ENCODE measurements at regions not wholly inside any gene's neighbourhood (a gene's known extent, or its start where the extent isn't known, plus 50 kb on each side); places are given as distances from the start of the nearest gene placed in this dataset.

GRCh38 chr13:89465366-89465765 lies 1794.2 kb downstream of the SLITRK5 start:
- no peaks in the 10 kb centered on the region for H3K4me1 ChIP-seq
- no peak for DNase-seq (ENCODE audit: low read depth in 1 of 2, low spot score in 1 of 2)
- no peaks in the 10 kb centered on the region for H3K9me3 ChIP-seq
- no peak for ATAC-seq
- POLR2A ChIA-PET, result no interaction called here
- H3K4me2 ChIP-seq, result no peak overlapping the region
- WGBS (ENCODE audit: missing lambda C conversion rate), result 83% methylated on average over 2 of the region's 2 CpGs
- no peak for FAIRE-seq
- H3K27ac ChIP-seq, result no peak overlapping the region
- no peak for TF ChIP-seq USF2 (IDR thresholded peaks at IDR 0.05)
- TF ChIP-seq MYC (IDR thresholded peaks at IDR 0.05; ENCODE audit: borderline replicate concordance, low read length), result no peak
- no peak for TF ChIP-seq CTCF (IDR thresholded peaks at IDR 0.05)
- TF ChIP-seq BHLHE40 (IDR thresholded peaks at IDR 0.05; ENCODE audit: low read depth, low read length), result no peak
- TF ChIP-seq JUNB (IDR thresholded peaks at IDR 0.05), result no peak
- no peak for TF ChIP-seq HOXA7 (CRISPR knock-in tag; IDR thresholded peaks at IDR 0.05)
- no peak for TF ChIP-seq MAZ (IDR thresholded peaks at IDR 0.05; ENCODE audit: borderline replicate concordance, low read depth, low read length)
- TF ChIP-seq FOSB (CRISPR knock-in tag; IDR thresholded peaks at IDR 0.05), result no peak
- TF ChIP-seq KDM1A (IDR thresholded peaks at IDR 0.05; ENCODE audit: low read depth), result no peak
- no peak for TF ChIP-seq TFCP2L1 (CRISPR knock-in tag; IDR thresholded peaks at IDR 0.05)
- CTCF ChIA-PET, result no interaction called here
- no peak overlapping the region for H3K4me3 ChIP-seq

- TF ChIP-seq RAD21 (conservative IDR thresholded peaks at IDR 0.05 in 1 of 2, IDR thresholded peaks at IDR 0.05 in 1 of 2) (no peak), CEBPB (IDR thresholded peaks at IDR 0.05) (no peak), FOSB (CRISPR knock-in tag; IDR thresholded peaks at IDR 0.05) (no peak), JUN (IDR thresholded peaks at IDR 0.05) (no peak), RARB (CRISPR knock-in tag; IDR thresholded peaks at IDR 0.05) (no peak), HOXB5 (CRISPR knock-in tag; IDR thresholded peaks at IDR 0.05) (no peak)
- no peaks in the 10 kb centered on the region for H3K9me3 ChIP-seq
- POLR2A ChIA-PET, result no interaction called here
- CTCF ChIA-PET, result no interaction called here
- H3K4me1 ChIP-seq, result no peaks in the 10 kb centered on the region
- 93% methylated on average over 2 of the region's 2 CpGs for WGBS (ENCODE audit: missing lambda C conversion rate)
- no peak overlapping the region for H3K4me2 ChIP-seq
- H3K27ac ChIP-seq, result no peak overlapping the region
- no peak for ATAC-seq
- DNase-seq (ENCODE audit: low read depth in 1 of 2, low spot score in 1 of 2), result no peak
- no peak overlapping the region for H3K4me3 ChIP-seq
- FAIRE-seq, result no peak
Observed at GRCh38 chr13:89468081-89468480, 1796.9 kb downstream of the SLITRK5 start.

DNA sequence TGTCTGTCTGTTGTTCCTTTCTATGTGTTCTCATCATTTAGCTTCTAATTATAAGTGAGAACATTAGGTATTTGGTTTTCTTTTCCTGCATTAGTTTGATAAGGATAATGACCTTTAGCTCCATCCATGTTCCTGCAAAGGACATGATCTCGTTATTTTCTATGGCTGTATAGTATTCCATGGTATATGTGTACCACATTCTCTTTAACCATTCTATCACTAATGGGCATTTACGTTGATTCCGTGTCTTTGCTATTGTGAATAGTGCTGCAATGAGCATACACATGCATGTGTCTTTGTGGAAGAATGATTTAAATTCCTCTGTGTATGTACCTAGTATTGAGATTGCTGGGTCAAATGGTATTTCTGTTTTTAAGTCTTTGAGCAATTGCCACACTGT lies 1799.7 kb downstream of the SLITRK5 start:
- DNase-seq (ENCODE audit: low read depth in 1 of 2, low spot score in 1 of 2), result no peak

More for the DNA sequence above, 1799.7 kb downstream of the SLITRK5 start:
- WGBS (ENCODE audit: missing lambda C conversion rate), result 58% methylated on average over 3 of the region's 3 CpGs
- Histone ChIP-seq H3K4me2 (no peak overlapping the region), H3K4me3 (no peak overlapping the region), H3K4me1 (no peaks in the 10 kb centered on the region), H3K27ac (no peak overlapping the region), H3K9me3 (no peaks in the 10 kb centered on the region)
- TF ChIP-seq MAFK (IDR thresholded peaks at IDR 0.05; ENCODE audit: partially characterized antibody) (no peak), MYC (IDR thresholded peaks at IDR 0.05; ENCODE audit: borderline replicate concordance, low read length) (no peak), HOXB5 (CRISPR knock-in tag; IDR thresholded peaks at IDR 0.05) (no peak), FOSL2 (IDR thresholded peaks at IDR 0.05) (no peak), FOSL2 (CRISPR knock-in tag; IDR thresholded peaks at IDR 0.05) (no peak), POLR2A (IDR thresholded peaks at IDR 0.05; ENCODE audit: low read length) (no peak), RFX5 (IDR thresholded peaks at IDR 0.05) (no peak), BHLHE40 (IDR thresholded peaks at IDR 0.05; ENCODE audit: low read depth, low read length) (no peak), SREBF2 (IDR thresholded peaks at IDR 0.05) (no peak), KDM5A (IDR thresholded peaks at IDR 0.05) (no peak), SMC3 (IDR thresholded peaks at IDR 0.05) (no peak), EP300 (IDR thresholded peaks at IDR 0.05) (no peak), CBX8 (IDR thresholded peaks at IDR 0.05) (no peak), MAX (IDR thresholded peaks at IDR 0.05) (no peak), MAZ (IDR thresholded peaks at IDR 0.05; ENCODE audit: borderline replicate concordance, low read depth, low read length) (no peak), HOXA7 (CRISPR knock-in tag; IDR thresholded peaks at IDR 0.05) (no peak)
- ChIA-PET CTCF (no interaction called here), POLR2A (no interaction called here)
- no peak for FAIRE-seq
- no peak for ATAC-seq
